GM19043 (cell line): ENCODE measurements at regions not wholly inside any gene's neighbourhood (a gene's known extent, or its start where the extent isn't known, plus 50 kb on each side); places are given as distances from the start of the nearest gene placed in this dataset.

Experiments
- ATAC-seq: cut with Tn5 transposase; IDR thresholded peaks from one replicate; pipeline ENCODE4 v1.9.1; 2021; ENCODE audit warnings: low read depth; ENCODE audit not compliant: unreplicated experiment

- ATAC-seq, result no peak
These were observed 156.1 kb downstream of the GPAT3 start for GRCh38 chr4:83692028-83692427.

DNA sequence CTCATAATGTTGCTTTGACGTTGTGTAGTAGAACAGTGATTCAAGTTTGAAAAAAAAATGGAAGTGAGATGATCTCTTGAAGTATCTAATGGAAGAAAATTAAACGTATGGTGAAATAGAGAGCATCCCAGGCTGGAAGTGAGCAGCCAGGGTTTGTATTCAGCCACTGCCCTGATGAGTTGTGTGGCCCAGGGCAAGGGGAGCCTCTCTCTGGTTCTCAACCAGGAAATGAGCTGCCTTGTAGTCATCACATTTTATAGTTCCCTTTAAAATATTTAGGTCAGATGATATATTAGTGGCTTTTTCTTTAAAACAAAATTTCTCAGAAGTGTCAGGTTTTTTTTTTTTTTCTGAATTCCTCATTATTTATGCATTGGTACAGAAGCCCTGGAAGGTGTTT lies 150.3 kb downstream of the GPAT3 start:
- ATAC-seq, result no peak

DNA sequence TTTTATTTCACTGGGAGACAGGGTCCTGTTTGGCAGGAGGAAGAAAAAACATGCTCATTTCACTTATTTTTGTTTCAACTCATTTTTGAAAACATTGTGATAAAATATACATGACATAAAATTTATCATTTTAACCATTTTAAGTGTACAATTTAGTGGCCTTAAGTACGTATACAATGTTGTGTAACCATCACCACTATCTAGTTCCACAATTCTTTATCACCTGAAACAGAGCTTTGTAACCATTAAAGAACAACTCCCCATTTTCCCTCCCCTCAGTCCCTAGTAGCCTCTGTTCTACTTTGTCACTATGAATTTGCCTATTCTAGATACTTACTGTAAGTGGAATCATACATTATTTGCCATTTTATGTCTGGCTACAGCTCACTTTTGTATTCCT lies 143.8 kb downstream of the GPAT3 start:
- ATAC-seq, result no peak

DNA sequence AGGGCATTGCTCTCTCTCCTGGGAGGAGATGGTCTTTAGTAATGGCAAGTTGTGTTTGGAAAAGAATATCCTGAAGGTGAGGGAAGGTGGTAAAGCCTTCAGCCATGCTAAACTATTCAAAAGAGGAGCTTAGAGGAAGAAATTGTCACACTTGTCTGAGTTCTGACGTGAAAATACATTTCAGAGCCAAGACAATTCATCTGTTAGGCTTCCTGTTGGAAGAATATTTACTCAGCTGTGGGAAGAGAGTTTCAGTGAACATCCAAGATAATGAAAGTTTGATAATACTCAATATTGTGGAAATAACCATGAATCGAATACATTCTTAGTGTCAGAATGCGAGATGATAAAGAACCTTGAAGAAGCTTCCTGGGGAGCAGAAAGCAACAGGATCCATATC lies 143.3 kb downstream of the GPAT3 start:
- no peak for ATAC-seq

- ATAC-seq, result no peak
These were observed 141.7 kb downstream of the GPAT3 start for GRCh38 chr4:83677656-83678055.

- ATAC-seq, result no peak
These were observed 128.8 kb downstream of the GPAT3 start for GRCh38 chr4:83664741-83665140.

DNA sequence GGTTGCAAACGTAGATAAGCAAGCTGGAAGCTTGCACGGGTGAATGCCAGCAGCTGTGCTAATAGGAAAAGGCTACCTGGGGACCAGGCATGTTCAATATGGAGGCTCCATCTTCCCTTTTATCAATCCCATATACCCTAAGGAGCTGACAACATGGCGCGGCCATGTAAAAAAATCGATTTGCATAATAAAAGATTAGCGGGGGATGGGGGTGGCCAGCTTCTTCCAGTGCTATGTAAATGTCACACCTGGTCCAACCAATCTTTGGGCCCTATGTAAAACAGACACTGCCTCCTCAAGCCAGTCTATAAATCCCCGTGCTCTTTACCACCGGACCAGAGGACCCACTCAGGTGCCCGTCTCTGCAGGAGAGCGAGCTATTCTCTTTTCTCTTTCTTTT lies 128.2 kb downstream of the GPAT3 start:
- ATAC-seq, result no peak

DNA sequence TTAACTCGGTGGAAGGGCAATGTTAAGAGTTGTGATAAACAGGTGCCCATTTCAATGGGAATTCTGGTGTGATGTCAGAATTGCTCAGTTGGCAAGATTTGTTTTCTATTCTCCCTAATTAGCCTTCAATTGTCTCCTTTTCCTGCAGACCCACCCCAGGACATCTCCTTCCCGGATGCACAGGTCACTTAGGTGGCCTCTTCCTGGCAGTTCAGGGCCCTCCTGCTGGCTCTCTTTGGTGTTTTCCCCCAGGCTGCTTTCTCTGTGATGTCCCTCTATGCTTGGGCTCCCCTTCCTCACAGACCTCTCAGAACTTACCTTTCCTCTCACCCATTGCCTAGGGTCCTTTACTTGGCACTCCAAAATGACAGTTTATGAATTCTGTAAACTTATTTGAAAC lies 126.3 kb downstream of the GPAT3 start:
- no peak for ATAC-seq

DNA sequence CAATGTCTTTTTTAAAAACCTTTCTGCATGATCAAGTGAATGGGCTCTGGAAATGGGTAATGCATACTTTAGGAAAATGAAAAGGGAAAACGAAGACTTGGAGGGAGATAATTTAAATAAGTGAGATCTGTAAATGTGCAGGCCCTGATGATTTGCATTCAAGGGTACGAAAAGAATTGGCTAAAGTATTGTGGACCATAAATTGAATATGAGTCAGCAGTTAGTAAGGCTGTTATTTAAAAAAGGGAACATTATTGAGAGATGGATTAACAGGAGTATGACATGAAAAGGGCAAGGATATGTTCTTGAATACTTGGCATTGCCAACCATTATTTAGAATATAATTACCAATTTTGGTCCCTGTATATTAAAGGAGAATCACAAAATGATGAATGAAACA lies 125.5 kb downstream of the GPAT3 start:
- ATAC-seq, result no peak

DNA sequence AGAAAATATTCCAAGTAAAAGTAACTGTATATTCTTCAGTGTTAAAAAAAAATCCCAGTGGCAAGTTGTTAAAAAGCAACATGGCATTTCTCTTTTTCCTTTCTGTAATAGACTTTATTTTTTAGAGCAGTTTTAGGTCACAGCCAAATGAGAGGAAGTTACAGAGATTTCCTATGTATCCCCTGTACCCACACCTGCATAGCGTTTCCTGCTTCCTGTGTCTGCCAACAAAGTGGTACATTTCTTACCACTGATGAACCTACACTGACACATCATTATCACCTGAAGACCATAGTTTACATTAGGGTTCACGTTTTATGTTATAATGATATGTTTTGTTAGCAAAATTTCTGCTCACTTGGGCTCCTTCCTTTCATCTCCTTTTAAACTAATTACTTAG lies 124.7 kb downstream of the GPAT3 start:
- no peak for ATAC-seq

DNA sequence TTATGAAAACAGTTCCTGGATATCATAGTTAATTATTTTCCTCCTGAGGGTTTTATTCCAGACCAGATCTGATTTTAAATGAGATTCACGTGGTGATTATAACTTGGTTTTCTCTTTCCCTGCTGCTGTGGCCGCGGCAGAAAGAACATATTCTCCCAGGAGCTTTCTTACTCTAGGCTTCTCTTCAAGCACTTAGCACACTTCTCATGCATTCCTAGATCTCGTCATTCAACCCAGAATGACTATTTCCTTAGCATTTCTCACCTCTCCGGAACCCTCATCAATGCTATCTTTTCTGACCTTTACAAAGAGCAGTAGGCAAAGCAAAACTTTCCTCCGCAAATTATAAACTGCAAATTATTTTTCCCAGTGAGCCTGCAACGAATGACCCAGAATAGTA lies 122.9 kb downstream of the GPAT3 start:
- no peak for ATAC-seq

DNA sequence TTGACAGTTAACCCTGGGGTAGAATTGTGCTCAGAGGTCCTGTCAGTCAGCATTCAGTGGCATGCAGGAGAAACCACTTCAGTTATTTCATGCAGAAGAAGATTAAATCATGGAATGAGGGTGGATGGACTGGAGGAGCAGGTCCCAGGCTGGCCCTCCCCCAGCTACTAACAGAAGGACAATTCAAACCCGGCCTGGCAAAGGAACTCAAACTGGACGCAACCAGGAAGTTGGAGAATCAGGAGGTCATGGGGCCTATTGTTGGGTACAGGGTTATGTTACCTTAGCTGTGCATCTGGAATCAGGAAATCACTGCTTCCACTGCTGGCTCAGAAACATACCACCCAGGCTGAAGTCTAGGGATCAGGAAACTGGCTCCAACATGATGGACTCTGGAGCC lies 121.4 kb downstream of the GPAT3 start:
- ATAC-seq, result no peak
